ENCODE measurements at regions not wholly inside any gene's neighbourhood (a gene's known extent, or its start where the extent isn't known, plus 50 kb on each side); places are given as distances from the start of the nearest gene placed in this dataset.

DNA sequence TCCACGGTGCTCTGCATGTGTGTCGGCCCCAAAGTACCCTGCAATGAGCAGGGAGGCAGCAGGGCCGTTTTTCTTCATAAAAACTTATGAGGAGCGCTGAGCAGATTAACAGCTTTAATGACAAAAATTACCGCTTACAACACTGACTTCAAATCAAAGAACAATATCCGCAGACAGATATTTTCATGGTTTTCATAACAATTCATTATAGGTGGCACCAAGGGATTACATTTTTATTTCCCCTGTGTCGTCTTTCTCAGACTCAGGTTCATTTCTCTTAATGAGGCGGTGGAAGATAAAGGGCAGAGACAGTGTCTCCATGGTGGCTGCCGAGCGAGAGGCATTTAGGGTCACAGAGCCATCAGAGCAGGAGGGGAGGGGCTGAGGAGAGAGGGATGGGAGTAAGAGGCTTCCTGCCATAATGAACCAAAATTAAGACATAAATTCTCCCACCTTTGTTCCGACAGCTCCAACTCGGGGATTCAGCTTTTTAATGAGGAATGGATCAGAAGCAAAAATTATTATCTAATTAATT lies 240.7 kb upstream of the CLINT1 start:
- Histone ChIP-seq H3K36me3 (no peaks in the 10 kb centered on the region), H3K27ac (no peak overlapping the region), H3K9me3 (no peaks in the 10 kb centered on the region), H3K4me3 (no peak overlapping the region), H3K27me3 (no peaks in the 10 kb centered on the region), H3K4me1 (no peaks in the 10 kb centered on the region)
- intact Hi-C loops (cut with DNase I), result no loop called here
- DNase-seq (no peak), ATAC-seq (no peak), FAIRE-seq (no peak)
- WGBS, 2 donors, result 66 to 73% methylated on average over 12 of the region's 12 CpGs
- TF ChIP-seq, protein P1, sequence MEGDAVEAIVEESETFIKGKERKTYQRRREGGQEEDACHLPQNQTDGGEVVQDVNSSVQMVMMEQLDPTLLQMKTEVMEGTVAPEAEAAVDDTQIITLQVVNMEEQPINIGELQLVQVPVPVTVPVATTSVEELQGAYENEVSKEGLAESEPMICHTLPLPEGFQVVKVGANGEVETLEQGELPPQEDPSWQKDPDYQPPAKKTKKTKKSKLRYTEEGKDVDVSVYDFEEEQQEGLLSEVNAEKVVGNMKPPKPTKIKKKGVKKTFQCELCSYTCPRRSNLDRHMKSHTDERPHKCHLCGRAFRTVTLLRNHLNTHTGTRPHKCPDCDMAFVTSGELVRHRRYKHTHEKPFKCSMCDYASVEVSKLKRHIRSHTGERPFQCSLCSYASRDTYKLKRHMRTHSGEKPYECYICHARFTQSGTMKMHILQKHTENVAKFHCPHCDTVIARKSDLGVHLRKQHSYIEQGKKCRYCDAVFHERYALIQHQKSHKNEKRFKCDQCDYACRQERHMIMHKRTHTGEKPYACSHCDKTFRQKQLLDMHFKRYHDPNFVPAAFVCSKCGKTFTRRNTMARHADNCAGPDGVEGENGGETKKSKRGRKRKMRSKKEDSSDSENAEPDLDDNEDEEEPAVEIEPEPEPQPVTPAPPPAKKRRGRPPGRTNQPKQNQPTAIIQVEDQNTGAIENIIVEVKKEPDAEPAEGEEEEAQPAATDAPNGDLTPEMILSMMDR (IDR thresholded peaks at IDR 0.05), result no peak

DNA sequence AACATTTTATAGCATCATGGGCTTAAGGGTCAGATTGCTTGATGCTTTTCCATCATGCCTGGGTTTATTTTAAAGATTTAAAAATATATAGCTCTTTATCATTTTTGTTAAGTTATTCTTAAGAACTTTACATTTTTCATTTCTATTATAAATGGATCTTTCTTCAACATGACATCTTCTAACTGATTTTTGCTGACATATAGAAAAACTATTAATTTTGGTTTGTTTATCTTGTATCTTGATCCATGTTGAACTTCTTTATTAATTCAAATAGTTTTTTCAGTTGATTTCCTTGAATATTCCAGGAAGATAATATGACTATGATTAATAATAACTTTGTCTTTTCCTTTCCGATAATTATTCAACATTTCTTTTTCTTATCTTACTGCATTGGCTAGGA lies 237.9 kb upstream of the CLINT1 start:
- FAIRE-seq, result peak; percentile 54
- WGBS, 2 donors, result 97 to 100% methylated on average over 1 of the region's 1 CpG

DNA sequence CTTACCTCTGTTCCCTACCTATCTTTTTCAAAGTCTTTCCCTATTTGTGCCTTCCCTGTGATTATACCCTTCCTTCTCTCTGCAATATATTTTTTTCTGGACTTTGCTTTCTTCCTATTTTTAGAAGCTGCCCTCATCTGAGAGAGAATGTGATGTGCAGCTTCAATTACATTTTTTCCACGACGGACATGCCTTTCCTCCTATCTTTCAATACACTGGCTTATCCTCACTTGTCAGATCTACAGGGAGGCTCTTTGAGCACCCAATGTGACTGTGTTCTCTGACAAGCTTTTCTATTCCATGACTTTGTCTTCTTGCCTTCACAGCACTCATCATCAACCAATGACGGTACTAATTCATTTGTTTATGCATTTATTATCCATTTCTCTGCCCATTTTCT lies 227.9 kb upstream of the CLINT1 start:
- no peaks in the 10 kb centered on the region for H3K4me1 ChIP-seq
- ATAC-seq (no peak), FAIRE-seq (no peak), DNase-seq (no peak)
- H3K4me3 ChIP-seq, result no peak overlapping the region
- intact Hi-C loops (cut with DNase I), result no loop called here
- H3K9me3 ChIP-seq, result no peaks in the 10 kb centered on the region
- WGBS, 2 donors, result 53 to 54% methylated on average over 3 of the region's 3 CpGs
- no peaks in the 10 kb centered on the region for H3K36me3 ChIP-seq
- TF ChIP-seq, protein P1 (IDR thresholded peaks at IDR 0.05), result no peak
- no peaks in the 10 kb centered on the region for H3K27me3 ChIP-seq
- H3K27ac ChIP-seq, result no peak overlapping the region

More for the DNA sequence above, 237.9 kb upstream of the CLINT1 start:
- Histone ChIP-seq H3K4me3 (no peak overlapping the region), H3K4me1 (no peaks in the 10 kb centered on the region), H3K27me3 (no peaks in the 10 kb centered on the region), H3K9me3 (no peaks in the 10 kb centered on the region), H3K27ac (no peak overlapping the region), H3K36me3 (no peaks in the 10 kb centered on the region)
- DNase-seq (no peak), ATAC-seq (no peak)
- TF ChIP-seq, protein P1 (IDR thresholded peaks at IDR 0.05), result no peak
- intact Hi-C loops (cut with DNase I), result no loop called here

- Histone ChIP-seq H3K27me3 (no peaks in the 10 kb centered on the region), H3K27ac (no peak overlapping the region), H3K4me1 (no peaks in the 10 kb centered on the region), H3K4me3 (no peak overlapping the region), H3K9me3 (no peaks in the 10 kb centered on the region), H3K36me3 (no peaks in the 10 kb centered on the region)
- TF ChIP-seq, protein P1 (IDR thresholded peaks at IDR 0.05), result no peak
- DNase-seq (no peak), ATAC-seq (peak in 2 of 4 donors; percentile 18 to 24), FAIRE-seq (no peak)
- WGBS, 2 donors, result 41 to 44% methylated on average over 4 of the region's 4 CpGs
- intact Hi-C loops (cut with DNase I), result no loop called here
Measured at GRCh38 chr5:158084292-158084691, 225.3 kb upstream of the CLINT1 start.

- Histone ChIP-seq H3K36me3 (no peaks in the 10 kb centered on the region), H3K4me3 (no peak overlapping the region), H3K27ac (no peak overlapping the region), H3K9me3 (no peaks in the 10 kb centered on the region), H3K27me3 (no peaks in the 10 kb centered on the region), H3K4me1 (no peaks in the 10 kb centered on the region)
- WGBS, 2 donors, result 72 to 86% methylated on average over 2 of the region's 2 CpGs
- TF ChIP-seq, protein P1 (IDR thresholded peaks at IDR 0.05), result no peak
- no peak for FAIRE-seq
- intact Hi-C loops (cut with DNase I), result no loop called here
- no peak for ATAC-seq
- no peak for DNase-seq
Measured at GRCh38 chr5:158082696-158083287, 223.8 kb upstream of the CLINT1 start.

Measured in pancreas (tissue), 10 donors.